H7 (cell line): ENCODE measurements at regions not wholly inside any gene's neighbourhood (a gene's known extent, or its start where the extent isn't known, plus 50 kb on each side); places are given as distances from the start of the nearest gene placed in this dataset.
A peak's percentile ranks its signal among the peaks of the same experiment; 100 is the strongest.

Experiments used
- DNase-seq: peaks from one replicate; pipeline ENCODE4 v3.0.0; 2012
- H3K27me3 ChIP-seq: 2 replicates; pipeline ENCODE4 v1.6.0; 2011; ENCODE audit warnings: mild to moderate bottlenecking, low read length; ENCODE audit not compliant: control insufficient read depth, insufficient read depth
- H3K36me3 ChIP-seq: replicated peaks from 2 replicates; pipeline ENCODE4 v1.5.1; 2011; ENCODE audit warnings: low read length; ENCODE audit not compliant: control insufficient read depth, insufficient read depth
- H3K4me3 ChIP-seq: 2 replicates; pipeline ENCODE4 v1.5.1; 2011; ENCODE audit warnings: low read depth, mild to moderate bottlenecking, control low read depth, low read length, moderate library complexity; ENCODE audit not compliant: insufficient read depth

- Histone ChIP-seq H3K27me3 (no peaks in the 10 kb centered on the region), H3K36me3 (no peaks in the 10 kb centered on the region), H3K4me3 (no peak overlapping the region)
- no peak for DNase-seq
These were observed 102.7 kb upstream of the MVB12B start for GRCh38 chr9:126223798-126224531.

GRCh38 chr9:126225611-126226609 is 100.7 kb upstream of the MVB12B start:
- Histone ChIP-seq H3K36me3 (no peaks in the 10 kb centered on the region), H3K4me3 (no peak overlapping the region), H3K27me3 (no peaks in the 10 kb centered on the region)
- no peak for DNase-seq

DNA sequence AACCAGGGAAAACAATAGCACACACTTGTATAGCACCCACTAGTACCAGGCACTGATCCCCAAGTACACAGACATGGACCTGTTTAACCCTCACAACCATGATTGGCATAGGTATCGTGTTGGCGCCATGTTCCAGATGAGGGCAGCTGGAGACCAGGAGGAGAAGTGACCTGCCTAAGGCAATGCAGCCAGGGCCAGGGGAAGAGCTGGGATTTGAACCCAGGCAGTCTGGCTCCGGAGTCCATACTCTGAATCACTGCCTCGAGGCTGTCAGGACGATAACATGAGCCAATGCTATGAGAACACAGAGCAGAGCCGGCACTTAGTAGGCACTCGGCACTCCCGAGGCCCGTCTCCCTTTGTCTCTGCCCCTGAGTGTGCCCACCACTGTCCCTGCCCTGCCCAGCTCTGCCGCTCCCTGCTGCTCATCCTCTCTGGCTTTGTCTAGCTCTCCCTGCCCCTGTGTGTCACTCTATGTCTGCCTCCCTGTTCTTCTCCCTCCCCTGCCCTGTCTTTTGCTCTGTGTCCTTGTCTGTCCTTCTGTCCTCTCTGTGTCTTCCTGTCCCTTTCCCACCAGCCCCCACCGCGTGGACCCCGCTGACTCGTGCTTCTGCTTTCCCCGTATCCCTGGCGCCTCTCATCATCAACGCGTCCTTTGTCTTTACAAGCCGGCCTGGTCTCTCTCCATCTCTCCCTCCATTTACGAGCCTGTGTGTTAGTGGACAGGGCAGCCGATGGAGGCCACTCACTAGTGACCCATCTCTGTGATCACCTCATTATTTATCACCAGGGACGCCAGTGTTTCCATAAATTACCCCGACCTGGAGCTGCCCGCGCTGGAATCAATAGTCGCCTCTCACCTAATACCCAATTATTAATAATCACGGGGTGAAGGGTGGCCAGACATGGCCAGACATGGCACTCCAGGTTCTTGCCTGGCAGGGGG is 99.4 kb upstream of the MVB12B start:
- DNase-seq = no peak
- no peaks in the 10 kb centered on the region for H3K27me3 ChIP-seq
- no peak overlapping the region for H3K4me3 ChIP-seq
- H3K36me3 ChIP-seq = no peaks in the 10 kb centered on the region

DNA sequence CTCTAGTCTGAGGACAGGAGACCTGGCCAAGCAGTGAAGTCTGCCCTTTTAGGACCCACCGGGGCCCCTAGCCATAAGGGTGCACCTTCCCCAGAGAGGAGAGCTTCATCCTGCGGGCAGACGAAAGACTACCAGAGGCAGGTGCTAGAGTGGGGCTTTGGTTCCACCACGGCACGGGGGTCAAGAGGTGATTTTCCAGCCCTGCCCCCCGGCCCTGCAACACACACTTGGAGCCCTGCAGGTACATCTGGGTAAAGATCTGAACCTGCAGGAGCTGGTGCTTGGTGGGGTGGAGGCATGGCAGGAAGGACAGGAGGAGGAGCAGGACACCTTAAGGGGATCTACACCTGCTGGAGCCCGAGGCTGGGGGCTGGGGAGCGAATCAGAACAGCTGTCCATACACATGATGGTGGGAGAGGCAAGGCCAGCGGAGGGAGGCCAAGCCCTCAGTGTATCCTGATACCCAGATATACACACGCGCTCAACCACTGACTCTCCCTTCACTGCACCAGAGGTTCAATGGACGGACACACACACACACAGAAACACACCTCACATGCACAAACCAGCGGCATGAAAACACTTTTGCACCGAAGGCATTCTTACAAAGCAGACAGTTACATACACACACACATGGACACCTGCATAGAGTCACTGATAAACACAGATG is 98.4 kb upstream of the MVB12B start:
- no peak overlapping the region for H3K4me3 ChIP-seq
- DNase-seq = no peak
- H3K36me3 ChIP-seq = no peaks in the 10 kb centered on the region
- no peaks in the 10 kb centered on the region for H3K27me3 ChIP-seq

- H3K27me3 ChIP-seq = no peaks in the 10 kb centered on the region
- H3K36me3 ChIP-seq = no peaks in the 10 kb centered on the region
- DNase-seq = peak; percentile 91
- no peak overlapping the region for H3K4me3 ChIP-seq
These were observed 97.7 kb upstream of the MVB12B start for GRCh38 chr9:126228781-126229444.

DNA sequence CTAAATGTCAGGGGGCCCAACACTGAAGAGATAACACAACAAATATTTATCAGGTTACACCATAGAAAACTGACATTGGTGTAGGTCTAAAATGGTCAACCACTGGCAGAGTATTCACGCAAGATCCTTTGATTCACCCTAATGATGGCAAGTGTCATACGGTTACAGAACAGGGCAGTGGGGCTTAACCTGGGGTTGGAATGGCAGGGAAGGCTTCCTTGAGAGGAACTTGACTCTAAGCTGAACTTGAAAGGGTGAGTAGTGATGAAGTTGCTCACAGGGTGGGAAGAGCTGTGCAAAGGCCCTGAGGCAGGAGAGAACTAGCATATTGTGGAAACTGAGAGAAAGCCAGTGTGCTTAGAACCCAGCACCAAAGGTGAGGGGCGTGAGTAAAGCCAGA is 97.1 kb upstream of the MVB12B start:
- Histone ChIP-seq H3K36me3 (no peaks in the 10 kb centered on the region), H3K4me3 (no peak overlapping the region), H3K27me3 (no peaks in the 10 kb centered on the region)
- no peak for DNase-seq

GRCh38 chr9:126230692-126231091 is 95.9 kb upstream of the MVB12B start:
- H3K27me3 ChIP-seq = no peaks in the 10 kb centered on the region
- DNase-seq = no peak
- H3K4me3 ChIP-seq = no peak overlapping the region
- no peaks in the 10 kb centered on the region for H3K36me3 ChIP-seq

GRCh38 chr9:126232461-126232860 is 94.2 kb upstream of the MVB12B start:
- Histone ChIP-seq H3K4me3 (no peak overlapping the region), H3K36me3 (no peaks in the 10 kb centered on the region), H3K27me3 (no peaks in the 10 kb centered on the region)
- DNase-seq = no peak

GRCh38 chr9:126233175-126233574 is 93.5 kb upstream of the MVB12B start:
- DNase-seq = no peak
- H3K36me3 ChIP-seq = no peaks in the 10 kb centered on the region

DNA sequence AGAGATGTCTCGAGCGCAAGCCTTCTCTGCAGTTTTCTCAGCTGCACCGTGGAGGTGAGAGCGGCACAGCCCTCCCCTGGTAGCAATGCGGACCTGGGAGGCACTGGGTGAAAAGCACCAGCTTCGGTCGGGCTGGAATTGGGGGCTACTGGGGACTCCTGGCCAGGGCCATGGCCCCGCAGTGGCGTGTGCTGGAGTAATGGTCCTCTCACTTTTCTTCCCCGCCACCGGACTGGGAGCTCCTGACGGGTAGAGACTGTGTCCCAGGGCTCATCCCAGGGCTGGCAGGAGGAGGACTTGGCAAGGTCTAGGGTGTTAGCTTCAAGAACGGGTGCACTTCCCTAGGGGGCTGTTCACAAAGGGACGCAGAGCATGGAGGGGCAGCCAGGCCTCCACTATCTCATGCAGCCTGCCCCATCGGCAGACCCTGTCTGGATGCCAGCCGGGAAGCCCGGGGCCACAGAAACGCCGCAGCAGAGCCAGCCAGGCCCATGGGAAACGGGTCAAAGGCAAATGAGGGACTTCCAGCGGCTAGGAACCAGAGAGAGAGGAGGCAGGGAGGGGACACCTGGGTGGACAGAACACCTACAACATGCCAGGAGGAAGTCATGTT is 92.6 kb upstream of the MVB12B start:
- H3K27me3 ChIP-seq = no peaks in the 10 kb centered on the region
- no peak overlapping the region for H3K4me3 ChIP-seq
- no peak for DNase-seq
- H3K36me3 ChIP-seq = no peaks in the 10 kb centered on the region

More at GRCh38 chr9:126233175-126233574, 93.5 kb upstream of the MVB12B start:
- no peaks in the 10 kb centered on the region for H3K27me3 ChIP-seq
- H3K4me3 ChIP-seq = no peak overlapping the region

DNA sequence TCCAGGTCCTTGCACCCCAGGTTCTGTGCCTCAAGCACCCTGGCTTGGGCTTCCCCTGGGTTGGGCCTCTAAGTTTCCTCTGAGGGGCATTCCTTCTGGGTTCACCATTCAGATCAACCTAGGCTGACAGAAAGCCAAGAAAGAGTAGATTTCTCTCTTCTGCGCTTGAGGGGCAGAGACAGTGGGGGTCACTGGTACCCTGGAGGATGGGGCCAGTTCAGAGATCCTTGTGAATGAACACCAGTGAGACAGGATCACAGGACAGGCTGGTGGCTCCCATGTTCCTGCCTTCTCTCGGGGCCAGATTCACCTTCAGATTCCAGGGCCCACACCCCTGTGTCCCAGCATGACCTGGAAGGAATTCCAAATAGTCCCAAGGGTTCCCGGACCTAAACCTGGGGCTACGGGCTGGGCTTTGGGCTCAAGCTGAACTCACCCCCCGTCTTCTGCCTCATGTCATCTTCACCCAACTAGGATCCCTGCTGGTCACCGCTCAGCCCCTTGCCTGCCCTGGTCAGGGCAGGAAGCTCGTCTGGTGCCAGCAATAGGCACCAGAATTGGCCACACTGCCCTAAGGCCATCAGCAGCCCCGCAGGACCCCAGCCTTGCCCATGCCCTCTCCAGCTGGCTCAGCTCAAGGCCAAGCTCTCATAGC is 91.8 kb upstream of the MVB12B start:
- Histone ChIP-seq H3K27me3 (no peaks in the 10 kb centered on the region), H3K36me3 (no peaks in the 10 kb centered on the region), H3K4me3 (no peak overlapping the region)
- no peak for DNase-seq

- Histone ChIP-seq H3K27me3 (no peaks in the 10 kb centered on the region), H3K36me3 (no peaks in the 10 kb centered on the region), H3K4me3 (no peak overlapping the region)
- DNase-seq = no peak
These were observed 91.0 kb upstream of the MVB12B start for GRCh38 chr9:126235336-126236243.
